ENCODE measurements at regions not wholly inside any gene's neighbourhood (a gene's known extent, or its start where the extent isn't known, plus 50 kb on each side); places are given as distances from the start of the nearest gene placed in this dataset.

DNA sequence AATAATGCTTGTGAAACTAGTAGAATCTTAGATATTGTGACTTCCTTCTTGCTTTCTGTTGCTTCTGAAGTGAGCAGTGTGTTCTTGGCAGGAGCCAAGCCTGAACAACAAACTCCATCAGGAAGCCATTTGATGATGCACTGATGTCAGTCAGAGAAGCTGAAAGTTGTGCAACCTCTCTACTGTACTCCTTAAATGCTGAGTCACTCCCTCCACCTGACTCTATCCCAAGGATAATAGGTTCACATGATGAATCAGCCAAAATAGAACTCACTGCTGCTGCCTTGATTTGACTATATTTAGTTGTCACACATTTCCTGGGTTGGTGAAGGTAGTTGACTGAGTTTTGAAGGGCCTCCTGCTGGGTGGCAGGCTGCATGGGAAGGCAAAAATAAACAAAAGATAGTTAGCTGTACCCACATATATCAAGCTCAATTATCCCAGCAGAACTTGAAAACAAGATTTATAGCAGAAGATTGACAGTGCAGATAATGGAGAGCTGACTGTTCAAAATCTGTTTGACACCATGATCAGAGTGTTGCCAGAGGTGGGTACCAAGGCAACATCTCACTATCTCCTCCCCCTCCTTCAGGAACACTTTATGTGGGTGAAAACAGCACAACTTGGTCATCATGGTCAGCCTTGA, 328.4 kb upstream of the DPH6 start:
- Histone ChIP-seq H3K36me3 (no peaks in the 10 kb centered on the region), H3K4me1 (no peaks in the 10 kb centered on the region), H3K27me3 (no peaks in the 10 kb centered on the region), H3K4me3 (no peak overlapping the region), H3K27ac (no peak overlapping the region), H3K9me3 (no peaks in the 10 kb centered on the region)
- DNase-seq (peak; percentile 17 to 23), ATAC-seq (peak; percentile 66 to 69)
- in situ Hi-C loops (cut with MboI; ENCODE audit: low sequenced_read_pairs in 4 of 4) = no loop called here
- intact Hi-C loops (cut with DNase I; ENCODE audit: low total_unique reads) = no loop called here
- TF ChIP-seq, protein P1, sequence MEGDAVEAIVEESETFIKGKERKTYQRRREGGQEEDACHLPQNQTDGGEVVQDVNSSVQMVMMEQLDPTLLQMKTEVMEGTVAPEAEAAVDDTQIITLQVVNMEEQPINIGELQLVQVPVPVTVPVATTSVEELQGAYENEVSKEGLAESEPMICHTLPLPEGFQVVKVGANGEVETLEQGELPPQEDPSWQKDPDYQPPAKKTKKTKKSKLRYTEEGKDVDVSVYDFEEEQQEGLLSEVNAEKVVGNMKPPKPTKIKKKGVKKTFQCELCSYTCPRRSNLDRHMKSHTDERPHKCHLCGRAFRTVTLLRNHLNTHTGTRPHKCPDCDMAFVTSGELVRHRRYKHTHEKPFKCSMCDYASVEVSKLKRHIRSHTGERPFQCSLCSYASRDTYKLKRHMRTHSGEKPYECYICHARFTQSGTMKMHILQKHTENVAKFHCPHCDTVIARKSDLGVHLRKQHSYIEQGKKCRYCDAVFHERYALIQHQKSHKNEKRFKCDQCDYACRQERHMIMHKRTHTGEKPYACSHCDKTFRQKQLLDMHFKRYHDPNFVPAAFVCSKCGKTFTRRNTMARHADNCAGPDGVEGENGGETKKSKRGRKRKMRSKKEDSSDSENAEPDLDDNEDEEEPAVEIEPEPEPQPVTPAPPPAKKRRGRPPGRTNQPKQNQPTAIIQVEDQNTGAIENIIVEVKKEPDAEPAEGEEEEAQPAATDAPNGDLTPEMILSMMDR (IDR thresholded peaks at IDR 0.05 in 4 of 5, conservative IDR thresholded peaks at IDR 0.05 in 1 of 5) = no peak
- TF ChIP-seq POLR2A (IDR thresholded peaks at IDR 0.05) = no peak

DNA sequence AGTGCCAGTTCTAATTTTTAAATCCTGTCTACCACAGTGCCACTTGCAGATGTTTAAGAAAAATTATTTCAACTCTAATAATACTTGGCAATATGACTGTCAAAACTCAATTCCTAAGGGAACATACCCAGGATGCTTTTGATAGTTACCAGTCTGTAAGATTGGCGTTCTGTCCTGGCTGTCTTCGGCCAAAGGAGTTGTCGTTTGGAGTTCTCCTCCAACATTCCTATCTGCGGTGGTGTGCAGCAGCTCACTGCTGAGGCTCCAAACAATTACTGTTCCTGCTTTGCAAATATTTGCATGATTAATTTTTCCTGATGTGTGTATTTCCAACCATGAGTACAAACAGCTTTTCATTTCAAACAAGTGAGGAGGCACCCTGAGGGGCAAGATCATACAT, 330.8 kb upstream of the DPH6 start:
- TF ChIP-seq, protein P1 (IDR thresholded peaks at IDR 0.05 in 4 of 5, conservative IDR thresholded peaks at IDR 0.05 in 1 of 5) = no peak
- TF ChIP-seq POLR2A (IDR thresholded peaks at IDR 0.05) = no peak
- no peak overlapping the region for H3K27ac ChIP-seq
- in situ Hi-C loops (cut with MboI; ENCODE audit: low sequenced_read_pairs in 4 of 4) (no loop called here), intact Hi-C loops (cut with DNase I; ENCODE audit: low total_unique reads) (no loop called here)
- no peaks in the 10 kb centered on the region for H3K27me3 ChIP-seq
- no peaks in the 10 kb centered on the region for H3K4me1 ChIP-seq
- ATAC-seq (no peak), DNase-seq (no peak)
- no peak overlapping the region for H3K4me3 ChIP-seq
- H3K9me3 ChIP-seq = no peaks in the 10 kb centered on the region
- no peaks in the 10 kb centered on the region for H3K36me3 ChIP-seq

DNA sequence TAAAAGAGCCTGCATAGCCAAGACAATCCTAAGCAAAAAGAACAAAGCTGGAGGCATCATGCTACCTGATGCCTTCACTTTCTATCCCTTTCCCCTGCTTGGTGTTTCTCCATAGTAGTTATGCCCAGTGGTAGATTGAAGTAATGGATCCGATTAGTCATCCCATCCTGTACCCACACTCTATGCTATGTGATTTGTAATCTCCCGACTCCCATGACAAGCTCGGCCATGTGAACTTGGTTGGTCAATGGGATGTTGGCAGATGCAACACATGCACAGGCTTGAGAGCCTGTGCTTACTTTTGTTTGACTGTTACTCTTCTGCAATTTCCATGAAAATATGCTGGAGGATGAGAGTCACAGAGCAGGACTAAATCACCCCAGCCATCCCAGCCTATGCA, 334.9 kb upstream of the DPH6 start:
- TF ChIP-seq, protein P1 (IDR thresholded peaks at IDR 0.05 in 4 of 5, conservative IDR thresholded peaks at IDR 0.05 in 1 of 5) = no peak
- TF ChIP-seq POLR2A (IDR thresholded peaks at IDR 0.05) = no peak

DNA sequence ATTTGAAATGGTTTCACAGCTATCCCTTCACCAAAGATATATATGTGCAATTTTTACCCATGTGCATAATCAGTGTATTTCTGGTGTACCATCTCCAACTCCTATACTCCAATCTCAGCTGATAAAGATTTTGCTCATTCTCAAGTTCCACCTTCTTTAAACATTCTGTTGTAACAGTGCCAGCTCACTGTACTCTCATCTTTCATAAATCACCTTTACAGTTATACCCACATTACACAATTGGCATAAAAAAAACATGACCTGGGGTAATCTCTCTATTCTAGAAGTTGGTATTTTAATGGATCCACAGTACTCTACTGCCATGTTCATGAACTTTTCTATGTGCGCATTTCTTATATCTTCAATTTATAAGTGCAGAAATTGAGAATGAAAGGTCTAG, 339.9 kb upstream of the DPH6 start:
- no peaks in the 10 kb centered on the region for H3K27me3 ChIP-seq
- in situ Hi-C loops (cut with MboI; ENCODE audit: low sequenced_read_pairs in 4 of 4) (no loop called here), intact Hi-C loops (cut with DNase I; ENCODE audit: low total_unique reads) (no loop called here)
- no peaks in the 10 kb centered on the region for H3K9me3 ChIP-seq
- no peak for TF ChIP-seq POLR2A (IDR thresholded peaks at IDR 0.05)
- TF ChIP-seq, protein P1 (IDR thresholded peaks at IDR 0.05 in 4 of 5, conservative IDR thresholded peaks at IDR 0.05 in 1 of 5) = no peak
- no peak overlapping the region for H3K27ac ChIP-seq
- DNase-seq (no peak), ATAC-seq (no peak)
- no peaks in the 10 kb centered on the region for H3K36me3 ChIP-seq
- no peak overlapping the region for H3K4me3 ChIP-seq
- no peaks in the 10 kb centered on the region for H3K4me1 ChIP-seq

More for the DNA sequence above, 334.9 kb upstream of the DPH6 start:
- Histone ChIP-seq H3K27me3 (no peaks in the 10 kb centered on the region), H3K4me1 (no peaks in the 10 kb centered on the region), H3K9me3 (no peaks in the 10 kb centered on the region), H3K36me3 (no peaks in the 10 kb centered on the region), H3K4me3 (no peak overlapping the region), H3K27ac (no peak overlapping the region)
- no peak for DNase-seq
- in situ Hi-C loops (cut with MboI; ENCODE audit: low sequenced_read_pairs in 4 of 4) (no loop called here), intact Hi-C loops (cut with DNase I; ENCODE audit: low total_unique reads) (no loop called here)
- no peak for ATAC-seq

DNA sequence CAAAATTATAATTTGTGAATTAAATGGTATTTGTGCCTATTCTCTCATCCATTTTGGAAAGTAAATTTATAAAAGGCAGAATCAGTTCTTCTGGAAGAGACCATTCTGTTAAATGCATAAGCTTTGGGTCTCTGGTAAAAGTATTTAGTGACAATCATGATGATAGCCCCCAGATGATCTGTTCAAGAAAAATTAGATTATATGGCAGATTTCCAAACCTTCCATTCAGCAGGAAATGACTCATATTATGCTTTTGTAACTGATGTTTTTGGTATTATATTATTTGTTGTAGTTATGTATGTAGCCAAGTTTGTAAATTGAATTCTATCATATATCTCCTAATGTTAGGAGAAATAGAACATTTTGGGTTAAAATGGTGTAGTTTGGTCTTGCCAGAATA, 340.8 kb upstream of the DPH6 start:
- H3K27ac ChIP-seq = no peak overlapping the region
- H3K27me3 ChIP-seq = no peaks in the 10 kb centered on the region
- in situ Hi-C loops (cut with MboI; ENCODE audit: low sequenced_read_pairs in 4 of 4) (no loop called here), intact Hi-C loops (cut with DNase I; ENCODE audit: low total_unique reads) (no loop called here)
- ATAC-seq (no peak), DNase-seq (no peak)
- TF ChIP-seq, protein P1 (IDR thresholded peaks at IDR 0.05 in 4 of 5, conservative IDR thresholded peaks at IDR 0.05 in 1 of 5) = no peak
- TF ChIP-seq POLR2A (IDR thresholded peaks at IDR 0.05) = no peak
- H3K4me3 ChIP-seq = no peak overlapping the region
- H3K9me3 ChIP-seq = no peaks in the 10 kb centered on the region
- H3K4me1 ChIP-seq = no peaks in the 10 kb centered on the region
- no peaks in the 10 kb centered on the region for H3K36me3 ChIP-seq
